HUES6 (cell line): ENCODE measurements at regions not wholly inside any gene's neighbourhood (a gene's known extent, or its start where the extent isn't known, plus 50 kb on each side); places are given as distances from the start of the nearest gene placed in this dataset.

Experiments
- H3K27ac ChIP-seq: 2 replicates; pipeline ENCODE4 v1.7.0; 2013; ENCODE audit warnings: low read depth, mild to moderate bottlenecking, low read length, inconsistent platforms
- H3K27me3 ChIP-seq: 2 replicates; pipeline ENCODE4 v1.6.1; 2013; ENCODE audit warnings: low read length; ENCODE audit not compliant: control insufficient read depth, insufficient read depth
- H3K36me3 ChIP-seq: 2 replicates; pipeline ENCODE4 v1.6.1; 2013; ENCODE audit warnings: low read length; ENCODE audit not compliant: control insufficient read depth, insufficient read depth
- H3K4me1 ChIP-seq: 2 replicates; pipeline ENCODE4 v1.6.1; 2013; ENCODE audit warnings: low read length; ENCODE audit not compliant: control insufficient read depth, insufficient read depth
- H3K4me3 ChIP-seq: 2 replicates; pipeline ENCODE4 v1.5.1; 2013; ENCODE audit warnings: low read depth, low read length
- H3K9ac ChIP-seq: one replicate; pipeline ENCODE4 v1.6.1; 2013; ENCODE audit warnings: mild to moderate bottlenecking, low read length
- H3K9me3 ChIP-seq: 2 replicates; pipeline ENCODE4 v1.6.1; 2013; ENCODE audit warnings: low read depth, low read length; ENCODE audit not compliant: control insufficient read depth, insufficient read depth

DNA sequence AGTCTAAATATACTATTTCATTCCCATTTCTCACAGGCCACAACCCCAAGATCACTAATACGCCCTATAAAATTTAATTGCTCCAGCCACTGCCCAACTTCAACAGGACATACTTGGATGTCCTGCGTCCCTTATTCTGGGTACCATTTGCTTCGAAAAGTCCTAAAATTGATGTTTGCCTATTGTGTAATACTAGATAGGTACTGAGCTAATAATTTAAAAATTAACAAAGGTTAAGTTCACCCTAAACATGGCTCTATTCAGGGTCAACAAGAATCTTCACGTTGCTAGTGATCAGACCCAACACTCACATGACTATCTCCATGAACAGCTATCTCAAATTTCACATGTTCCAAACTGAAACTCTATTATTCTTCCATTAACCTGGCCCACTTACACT, 296.4 kb upstream of the RND3 start:
- Histone ChIP-seq H3K4me1 (no peaks in the 10 kb centered on the region; the same call in 1 of the 2 replicates), H3K4me3 (no peak overlapping the region), H3K9me3 (no peaks in the 10 kb centered on the region), H3K27ac (no peak overlapping the region), H3K36me3 (no peaks in the 10 kb centered on the region), H3K9ac (no peak overlapping the region), H3K27me3 (no peaks in the 10 kb centered on the region)

DNA sequence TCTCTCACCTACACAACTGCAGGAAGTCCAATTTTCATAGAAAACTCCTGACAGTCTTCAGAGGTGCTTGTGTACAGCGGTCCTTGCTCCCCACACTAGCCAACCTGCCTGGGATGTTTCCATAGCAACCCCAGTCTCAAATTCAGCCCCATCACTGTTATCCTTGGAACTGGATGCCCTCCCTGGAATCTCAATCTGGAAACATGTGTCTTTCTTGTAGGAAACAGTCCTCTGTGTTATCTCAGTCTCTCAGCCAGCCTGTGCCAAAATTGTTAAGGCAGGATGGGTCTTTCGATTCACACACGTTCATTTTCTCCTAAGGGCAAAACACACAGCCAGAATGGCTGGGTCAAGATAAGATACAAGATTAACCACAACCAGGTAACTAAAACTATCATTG, 295.5 kb upstream of the RND3 start:
- H3K9ac ChIP-seq, result no peak overlapping the region
- H3K4me3 ChIP-seq, result no peak overlapping the region
- no peak overlapping the region for H3K27ac ChIP-seq
- no peaks in the 10 kb centered on the region for H3K27me3 ChIP-seq
- no peaks in the 10 kb centered on the region for H3K36me3 ChIP-seq
- H3K9me3 ChIP-seq, result no peaks in the 10 kb centered on the region
- no peaks in the 10 kb centered on the region; the same call in 1 of the 2 replicates for H3K4me1 ChIP-seq

DNA sequence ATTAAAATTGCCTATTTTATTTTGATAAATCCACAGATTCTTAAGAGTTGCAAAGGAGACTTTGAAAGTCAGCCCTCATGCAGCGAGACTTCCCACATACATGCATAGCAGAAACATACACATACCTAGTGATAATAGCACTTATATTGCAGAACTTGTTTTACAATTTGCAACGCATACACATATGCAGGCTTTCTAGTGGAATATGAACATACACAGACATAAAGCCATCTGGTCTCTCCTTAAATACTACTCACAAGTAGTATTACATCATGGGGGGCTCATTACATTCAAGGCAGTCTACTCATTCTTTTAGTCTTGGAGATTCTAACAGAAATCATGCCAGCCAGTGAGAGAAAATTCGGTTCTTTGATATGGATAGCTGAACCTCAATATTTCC, 295.1 kb upstream of the RND3 start:
- Histone ChIP-seq H3K4me1 (no peaks in the 10 kb centered on the region; the same call in 1 of the 2 replicates), H3K9me3 (no peaks in the 10 kb centered on the region), H3K9ac (no peak overlapping the region), H3K36me3 (no peaks in the 10 kb centered on the region), H3K27ac (no peak overlapping the region), H3K4me3 (no peak overlapping the region), H3K27me3 (no peaks in the 10 kb centered on the region)

DNA sequence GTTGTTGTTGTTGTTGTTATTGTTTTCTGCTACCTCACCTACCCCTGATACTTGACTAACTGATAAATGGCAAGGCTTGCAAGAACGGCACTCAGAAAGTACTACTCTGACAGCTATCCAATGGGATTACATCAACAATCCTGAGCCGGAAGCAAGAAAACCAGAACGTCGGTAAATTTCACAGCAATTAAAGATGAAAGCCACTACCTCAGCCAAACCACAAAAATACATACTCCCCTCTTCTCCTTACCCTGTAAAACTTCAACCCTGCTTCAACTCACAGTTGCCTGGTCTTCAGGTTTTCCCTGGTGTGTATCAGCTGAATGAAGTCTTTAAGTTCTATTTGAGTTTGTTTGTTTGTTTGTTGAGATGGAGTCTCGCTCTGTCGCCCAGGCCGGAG, 293.7 kb upstream of the RND3 start:
- H3K9ac ChIP-seq, result no peak overlapping the region
- H3K36me3 ChIP-seq, result no peaks in the 10 kb centered on the region
- no peaks in the 10 kb centered on the region; the same call in 1 of the 2 replicates for H3K4me1 ChIP-seq
- H3K27ac ChIP-seq, result no peak overlapping the region
- H3K4me3 ChIP-seq, result no peak overlapping the region
- no peaks in the 10 kb centered on the region for H3K27me3 ChIP-seq
- no peaks in the 10 kb centered on the region for H3K9me3 ChIP-seq

DNA sequence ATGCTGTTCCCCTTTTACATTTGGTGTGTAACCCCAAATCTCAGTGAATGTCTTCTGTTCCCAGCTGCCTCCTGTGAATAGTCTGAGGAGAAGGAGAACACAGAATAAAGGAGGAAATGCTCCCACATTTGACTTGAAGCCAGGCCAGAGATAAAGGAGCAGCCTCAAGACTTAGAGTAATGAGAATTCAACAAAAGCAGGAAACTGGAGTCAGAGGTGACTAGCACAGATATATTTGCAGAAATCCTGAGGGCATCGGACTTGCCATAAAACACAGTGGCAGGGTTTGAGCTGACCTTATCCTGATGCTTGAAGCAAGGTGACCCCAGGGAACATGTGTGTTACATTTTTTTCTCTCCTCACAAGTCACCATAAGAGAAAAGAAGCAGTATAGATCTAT, 291.4 kb upstream of the RND3 start:
- Histone ChIP-seq H3K9ac (no peak overlapping the region), H3K27me3 (no peaks in the 10 kb centered on the region), H3K4me3 (no peak overlapping the region), H3K9me3 (no peaks in the 10 kb centered on the region), H3K4me1 (no peaks in the 10 kb centered on the region; the same call in 1 of the 2 replicates), H3K27ac (no peak overlapping the region), H3K36me3 (no peaks in the 10 kb centered on the region)

DNA sequence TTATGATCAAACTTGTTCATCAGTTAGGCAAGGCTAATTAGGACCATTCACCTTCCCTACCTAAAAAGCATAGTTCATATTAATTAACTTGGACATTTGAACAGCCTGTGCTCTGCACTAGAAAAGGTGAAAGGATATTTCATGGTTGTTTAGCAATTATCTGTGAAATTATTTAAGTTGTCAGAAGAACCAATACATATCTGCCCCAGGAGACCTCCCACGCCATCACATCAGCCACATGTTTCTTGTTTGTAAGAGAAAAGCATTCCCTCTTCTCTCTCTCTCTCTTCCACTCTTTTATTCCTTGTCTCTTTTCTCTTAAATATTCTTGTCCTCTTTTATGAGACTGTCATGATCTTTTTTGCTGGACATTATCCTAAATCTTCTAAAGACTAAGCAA, 282.0 kb upstream of the RND3 start:
- no peak overlapping the region for H3K9ac ChIP-seq
- no peak overlapping the region for H3K4me3 ChIP-seq
- no peaks in the 10 kb centered on the region for H3K4me1 ChIP-seq
- H3K9me3 ChIP-seq, result no peaks in the 10 kb centered on the region
- no peaks in the 10 kb centered on the region for H3K27me3 ChIP-seq
- H3K27ac ChIP-seq, result no peak overlapping the region
- no peaks in the 10 kb centered on the region for H3K36me3 ChIP-seq

DNA sequence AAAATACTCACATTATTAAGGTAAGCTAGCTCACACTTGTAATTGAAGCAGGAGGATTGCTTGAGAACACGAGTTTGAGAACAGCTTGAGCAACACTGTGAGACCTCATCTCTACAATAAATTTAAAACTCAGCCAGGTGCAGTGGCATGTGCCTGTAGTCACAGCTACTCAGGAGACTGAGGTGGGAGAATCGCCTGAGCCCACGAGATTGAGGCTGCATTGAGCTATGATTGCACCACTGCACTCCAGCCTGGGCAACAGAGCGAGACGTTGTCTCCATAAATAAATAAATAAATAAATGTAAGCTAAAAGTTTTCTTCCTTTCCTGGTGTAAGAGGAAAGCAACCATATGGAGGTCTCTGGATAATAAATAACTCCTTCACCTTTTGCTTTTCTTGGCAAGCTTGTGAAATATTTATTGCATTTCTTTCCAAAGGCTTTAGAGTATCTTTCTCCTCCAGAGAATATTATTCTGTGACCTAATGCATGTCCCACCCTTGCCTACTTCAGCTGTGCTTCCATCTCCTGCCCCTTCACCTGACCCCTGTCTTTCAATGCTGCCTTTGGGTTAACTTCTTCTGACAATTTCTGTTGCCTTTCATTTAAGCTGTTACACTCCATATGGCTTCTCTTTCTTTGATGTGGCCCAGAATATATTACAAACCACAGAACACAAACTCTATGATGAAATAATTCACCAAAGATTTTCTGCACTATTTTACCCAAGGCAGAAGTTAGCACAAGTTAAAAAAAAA, 280.7 kb upstream of the RND3 start:
- Histone ChIP-seq H3K9ac (no peak overlapping the region), H3K4me1 (no peaks in the 10 kb centered on the region), H3K9me3 (no peaks in the 10 kb centered on the region), H3K27ac (no peak overlapping the region), H3K4me3 (no peak overlapping the region), H3K27me3 (no peaks in the 10 kb centered on the region), H3K36me3 (no peaks in the 10 kb centered on the region)

DNA sequence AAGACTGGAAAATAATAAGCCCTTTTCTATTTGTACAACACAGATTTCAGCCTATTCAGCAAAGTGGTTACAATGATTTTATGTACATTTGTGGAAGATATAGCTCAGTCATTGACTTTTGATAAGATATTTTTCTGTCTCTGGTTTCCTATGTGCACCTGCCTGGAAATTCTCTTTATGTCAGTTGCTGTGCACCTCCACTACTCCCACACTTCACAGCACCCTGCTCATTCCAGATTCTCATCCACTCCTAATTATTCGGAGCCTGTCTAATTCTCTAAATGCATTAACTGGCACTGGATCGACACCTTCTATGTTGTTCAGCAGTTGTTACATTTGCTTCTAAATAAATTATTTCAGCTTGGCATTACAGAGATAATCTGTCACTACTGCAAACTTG, 275.1 kb upstream of the RND3 start:
- H3K27me3 ChIP-seq, result no peaks in the 10 kb centered on the region
- H3K9me3 ChIP-seq, result peaks cover 4% of the 10 kb centered on the region; the same call in 1 of the 2 replicates
- no peak overlapping the region for H3K27ac ChIP-seq
- H3K4me3 ChIP-seq, result no peak overlapping the region
- peaks cover 4% of the 10 kb centered on the region; the same call in 1 of the 2 replicates for H3K4me1 ChIP-seq
- no peaks in the 10 kb centered on the region for H3K36me3 ChIP-seq
- H3K9ac ChIP-seq, result no peak overlapping the region

DNA sequence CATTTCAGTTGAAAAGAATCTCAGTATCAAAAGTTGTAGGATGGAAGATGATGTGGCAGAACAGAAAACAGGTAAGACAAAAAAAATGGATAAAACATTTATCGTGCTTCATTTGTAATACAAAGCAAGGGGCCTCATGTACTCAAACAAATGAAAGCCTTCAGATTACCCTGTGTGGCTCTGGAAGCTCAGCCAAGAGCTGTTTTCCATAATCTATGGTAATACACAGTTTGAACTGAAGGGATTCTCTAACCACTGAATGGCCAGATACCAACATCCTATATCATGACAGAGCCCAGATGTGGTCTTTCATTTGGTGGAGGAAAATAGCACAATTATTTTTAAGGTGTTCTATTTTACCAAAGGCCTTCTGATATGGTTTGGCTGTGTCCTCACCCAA, 272.1 kb upstream of the RND3 start:
- Histone ChIP-seq H3K4me1 (peaks cover 12% of the 10 kb centered on the region; the same call in 1 of the 2 replicates), H3K27ac (no peak overlapping the region; the same call in 1 of the 2 replicates), H3K27me3 (no peaks in the 10 kb centered on the region), H3K36me3 (no peaks in the 10 kb centered on the region), H3K9me3 (peaks cover 4% of the 10 kb centered on the region; the same call in 1 of the 2 replicates), H3K9ac (no peak overlapping the region), H3K4me3 (no peak overlapping the region)

DNA sequence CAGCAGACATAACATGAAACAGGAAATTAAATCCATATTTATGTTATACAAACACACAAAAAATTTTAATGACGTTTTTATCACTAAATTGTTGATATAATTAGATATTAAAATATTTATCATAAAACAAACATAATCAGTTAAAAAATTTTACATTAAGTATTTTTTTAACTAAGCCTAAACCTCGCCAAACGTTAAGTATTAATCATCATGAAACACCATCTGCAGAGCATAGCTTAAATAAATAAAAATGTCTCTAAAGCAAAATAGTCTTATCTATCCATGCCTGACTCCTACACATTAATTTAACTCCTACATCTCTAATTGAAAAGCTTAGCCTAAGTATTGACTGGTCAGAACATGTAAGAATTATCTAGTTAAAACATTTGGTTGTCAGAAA, 271.6 kb upstream of the RND3 start:
- H3K9ac ChIP-seq, result no peak overlapping the region
- H3K4me3 ChIP-seq, result no peak overlapping the region
- peaks cover 12% of the 10 kb centered on the region; the same call in 1 of the 2 replicates for H3K4me1 ChIP-seq
- no peaks in the 10 kb centered on the region for H3K36me3 ChIP-seq
- no peak overlapping the region; the same call in 1 of the 2 replicates for H3K27ac ChIP-seq
- H3K9me3 ChIP-seq, result peaks cover 4% of the 10 kb centered on the region; the same call in 1 of the 2 replicates
- H3K27me3 ChIP-seq, result no peaks in the 10 kb centered on the region

DNA sequence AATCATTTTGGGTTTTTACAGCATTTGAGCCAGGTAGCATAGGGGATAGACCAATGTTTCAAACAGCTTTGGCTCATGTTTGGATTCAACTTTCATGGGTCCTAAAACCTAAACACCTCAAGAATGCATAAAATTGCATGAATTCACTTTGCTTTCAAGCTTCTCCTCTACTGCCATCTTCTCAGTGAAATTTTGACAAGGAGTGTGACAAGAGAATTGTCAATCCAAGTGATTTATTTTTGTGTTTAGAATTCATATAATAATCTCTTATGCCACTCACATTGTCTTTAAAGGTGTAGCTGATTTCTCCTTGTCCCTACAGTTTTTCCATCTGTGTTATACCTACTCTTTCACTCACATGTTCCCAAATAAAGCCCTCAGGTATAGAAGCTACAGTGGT, 264.8 kb upstream of the RND3 start:
- Histone ChIP-seq H3K27me3 (no peaks in the 10 kb centered on the region), H3K4me3 (no peak overlapping the region), H3K27ac (no peak overlapping the region), H3K9ac (no peak overlapping the region), H3K9me3 (no peaks in the 10 kb centered on the region), H3K36me3 (no peaks in the 10 kb centered on the region), H3K4me1 (peaks cover 11% of the 10 kb centered on the region; the same call in 1 of the 2 replicates)
